ENCODE measurements at regions not wholly inside any gene's neighbourhood (a gene's known extent, or its start where the extent isn't known, plus 50 kb on each side); places are given as distances from the start of the nearest gene placed in this dataset.

GRCh38 chr12:111022386-111022785 lies 102.0 kb upstream of the MYL2 start:
- Histone ChIP-seq H3K27me3 (ENCODE audit: low read depth, low read length) (peaks cover 13% of the 10 kb centered on the region), H3K4me1 (ENCODE audit: low read length) (no peaks in the 10 kb centered on the region), H2AFZ (ENCODE audit: low read depth, low read length) (no peak overlapping the region), H3K9me3 (ENCODE audit: insufficient read depth, low read length) (no peaks in the 10 kb centered on the region), H4K20me1 (ENCODE audit: insufficient read depth, low read length) (no peaks in the 10 kb centered on the region), H3K27ac (ENCODE audit: low read length) (no peak overlapping the region), H3K36me3 (replicated peaks; ENCODE audit: low read depth, low read length) (no peaks in the 10 kb centered on the region), H3K4me2 (ENCODE audit: low read length) (no peak overlapping the region), H3K4me3 (ENCODE audit: low read length) (no peak overlapping the region), H3K79me2 (ENCODE audit: low read length) (no peaks in the 10 kb centered on the region), H3K9ac (ENCODE audit: low read length) (no peak overlapping the region)
- TF ChIP-seq CTCF (IDR thresholded peaks at IDR 0.05; ENCODE audit: low read depth, low read length) (no peak), EZH2phosphoT487 (IDR thresholded peaks at IDR 0.05; ENCODE audit: low read depth) (no peak)

GRCh38 chr12:111014547-111014946 lies 94.2 kb upstream of the MYL2 start:
- no peak for TF ChIP-seq CTCF (IDR thresholded peaks at IDR 0.05; ENCODE audit: low read depth, low read length)
- TF ChIP-seq EZH2phosphoT487 (IDR thresholded peaks at IDR 0.05; ENCODE audit: low read depth), result no peak
- Histone ChIP-seq H3K9ac (ENCODE audit: low read length) (no peak overlapping the region), H3K9me3 (ENCODE audit: insufficient read depth, low read length) (no peaks in the 10 kb centered on the region)

GRCh38 chr12:111012918-111013317 lies 92.5 kb upstream of the MYL2 start:
- no peak for TF ChIP-seq EZH2phosphoT487 (IDR thresholded peaks at IDR 0.05; ENCODE audit: low read depth)
- no peak for TF ChIP-seq CTCF (IDR thresholded peaks at IDR 0.05; ENCODE audit: low read depth, low read length)
- H3K9ac ChIP-seq (ENCODE audit: low read length), result no peak overlapping the region
- no peak overlapping the region for H3K27ac ChIP-seq (ENCODE audit: low read length)
- peaks cover 32% of the 10 kb centered on the region for H3K27me3 ChIP-seq (ENCODE audit: low read depth, low read length)
- no peaks in the 10 kb centered on the region for H3K4me1 ChIP-seq (ENCODE audit: low read length)
- H2AFZ ChIP-seq (ENCODE audit: low read depth, low read length), result no peak overlapping the region
- no peak overlapping the region for H3K4me2 ChIP-seq (ENCODE audit: low read length)
- H4K20me1 ChIP-seq (ENCODE audit: insufficient read depth, low read length), result no peaks in the 10 kb centered on the region
- H3K4me3 ChIP-seq (ENCODE audit: low read length), result no peak overlapping the region
- H3K9me3 ChIP-seq (ENCODE audit: insufficient read depth, low read length), result no peaks in the 10 kb centered on the region
- H3K36me3 ChIP-seq (replicated peaks; ENCODE audit: low read depth, low read length), result no peaks in the 10 kb centered on the region
- H3K79me2 ChIP-seq (ENCODE audit: low read length), result no peaks in the 10 kb centered on the region

More at GRCh38 chr12:111014547-111014946, 94.2 kb upstream of the MYL2 start:
- Histone ChIP-seq H3K27ac (ENCODE audit: low read length) (no peak overlapping the region), H3K27me3 (ENCODE audit: low read depth, low read length) (peaks cover 32% of the 10 kb centered on the region), H3K4me3 (ENCODE audit: low read length) (no peak overlapping the region), H3K4me2 (ENCODE audit: low read length) (no peak overlapping the region), H2AFZ (ENCODE audit: low read depth, low read length) (no peak overlapping the region), H3K79me2 (ENCODE audit: low read length) (no peaks in the 10 kb centered on the region), H3K36me3 (replicated peaks; ENCODE audit: low read depth, low read length) (no peaks in the 10 kb centered on the region), H3K4me1 (ENCODE audit: low read length) (no peaks in the 10 kb centered on the region), H4K20me1 (ENCODE audit: insufficient read depth, low read length) (no peaks in the 10 kb centered on the region)

- Histone ChIP-seq H3K27ac (ENCODE audit: low read length) (no peak overlapping the region), H3K9ac (ENCODE audit: low read length) (no peak overlapping the region), H3K9me3 (ENCODE audit: insufficient read depth, low read length) (no peaks in the 10 kb centered on the region), H3K79me2 (ENCODE audit: low read length) (no peaks in the 10 kb centered on the region), H3K4me2 (ENCODE audit: low read length) (no peak overlapping the region), H4K20me1 (ENCODE audit: insufficient read depth, low read length) (no peaks in the 10 kb centered on the region), H2AFZ (ENCODE audit: low read depth, low read length) (no peak overlapping the region), H3K27me3 (ENCODE audit: low read depth, low read length) (peaks cover 32% of the 10 kb centered on the region), H3K4me3 (ENCODE audit: low read length) (no peak overlapping the region), H3K4me1 (ENCODE audit: low read length) (no peaks in the 10 kb centered on the region), H3K36me3 (replicated peaks; ENCODE audit: low read depth, low read length) (no peaks in the 10 kb centered on the region)
- TF ChIP-seq CTCF (IDR thresholded peaks at IDR 0.05; ENCODE audit: low read depth, low read length) (no peak), EZH2phosphoT487 (IDR thresholded peaks at IDR 0.05; ENCODE audit: low read depth) (no peak)
Measured at GRCh38 chr12:111011999-111012600, 91.7 kb upstream of the MYL2 start.

Measured in OCI-LY3 (cell line).